Limb (tissue), 2 donors: ENCODE measurements at regions not wholly inside any gene's neighbourhood (a gene's known extent, or its start where the extent isn't known, plus 50 kb on each side); places are given as distances from the start of the nearest gene placed in this dataset.
A peak's percentile ranks its signal among the peaks of the same experiment; 100 is the strongest.
"Not testable (repeated sequence)": the region's sequence is repeated elsewhere in the genome, so short reads cannot be mapped to it uniquely, and the experiment has no call there.

Experiments used
- DNase-seq, 2 donors: peaks; one replicate each; pipeline ENCODE4 v3.0.0-alpha.2; 2016; ENCODE audit errors: extremely low spot score in 2 of 2

- no peak for DNase-seq
Measured at GRCh38 chr3:191644291-191644690, 183.3 kb downstream of the PYDC2 start.

- no peak for DNase-seq
Measured at GRCh38 chr3:191646242-191646641, 185.3 kb downstream of the PYDC2 start.

- DNase-seq = no peak
Measured at GRCh38 chr3:191648787-191649186, 187.8 kb downstream of the PYDC2 start.

GRCh38 chr3:191649626-191650025 lies 188.7 kb downstream of the PYDC2 start:
- no peak for DNase-seq

GRCh38 chr3:191658781-191659419 lies 197.9 kb downstream of the PYDC2 start:
- DNase-seq = not testable (repeated sequence)

GRCh38 chr3:191662150-191662549 lies 201.2 kb downstream of the PYDC2 start:
- not testable (repeated sequence) for DNase-seq

- no peak for DNase-seq
Measured at GRCh38 chr3:191680989-191681597, 220.1 kb downstream of the PYDC2 start.

- DNase-seq = peak in 1 of 2 donors; percentile 13
Measured at GRCh38 chr3:191682961-191683360, 222.0 kb downstream of the PYDC2 start.

GRCh38 chr3:191686626-191687025 lies 225.7 kb downstream of the PYDC2 start:
- no peak for DNase-seq

GRCh38 chr3:191688756-191689433 lies 227.9 kb downstream of the PYDC2 start:
- DNase-seq = no peak

GRCh38 chr3:191691184-191691583 lies 230.2 kb downstream of the PYDC2 start:
- DNase-seq = not testable (repeated sequence)

GRCh38 chr3:191695131-191695814 lies 234.3 kb downstream of the PYDC2 start:
- DNase-seq = no peak

GRCh38 chr3:191695815-191696153 lies 234.8 kb downstream of the PYDC2 start:
- DNase-seq = no peak

GRCh38 chr3:191696348-191696747 lies 235.4 kb downstream of the PYDC2 start:
- no peak for DNase-seq

- no peak for DNase-seq
Measured at GRCh38 chr3:191699546-191699945, 238.6 kb downstream of the PYDC2 start.

- DNase-seq = no peak
Measured at GRCh38 chr3:191702121-191702520, 241.2 kb downstream of the PYDC2 start.

GRCh38 chr3:191707817-191708216 lies 246.9 kb downstream of the PYDC2 start:
- DNase-seq = no peak

- DNase-seq = no peak
Measured at GRCh38 chr3:191715585-191715984, 254.6 kb downstream of the PYDC2 start.

GRCh38 chr3:191721390-191721861 lies 260.5 kb downstream of the PYDC2 start:
- no peak for DNase-seq

- no peak for DNase-seq
Measured at GRCh38 chr3:191721990-191722389, 261.0 kb downstream of the PYDC2 start.

- DNase-seq = no peak
Measured at GRCh38 chr3:191727338-191727737, 266.4 kb downstream of the PYDC2 start.

- DNase-seq = no peak
Measured at GRCh38 chr3:191728186-191728585, 267.2 kb downstream of the PYDC2 start.
